ENCODE measurements at regions not wholly inside any gene's neighbourhood (a gene's known extent, or its start where the extent isn't known, plus 50 kb on each side); places are given as distances from the start of the nearest gene placed in this dataset.

- TF ChIP-seq CTCF (IDR thresholded peaks at IDR 0.05; ENCODE audit: low read length) (no peak), EZH2 (optimal IDR thresholded peaks at IDR 0.05; ENCODE audit: low read depth, low read length) (no peak), EZH2phosphoT487 (IDR thresholded peaks at IDR 0.05; ENCODE audit: low read length) (no peak)
These were observed 500.6 kb upstream of the ID4 start for GRCh38 chr6:19336579-19336978.

All from MM.1S (cell line).